Stimulated activated CD4-positive, alpha-beta T cell treated with anti-CD3 and anti-CD28 coated beads, Interleukin-2, amount 100 ng/mL, for 4 hours (primary cell): ENCODE measurements at regions not wholly inside any gene's neighbourhood (a gene's known extent, or its start where the extent isn't known, plus 50 kb on each side); places are given as distances from the start of the nearest gene placed in this dataset.

Experiments
- DNase-seq: peaks from one replicate; pipeline ENCODE4 v3.0.0-alpha.2; 2020; ENCODE audit warnings: low read depth

DNA sequence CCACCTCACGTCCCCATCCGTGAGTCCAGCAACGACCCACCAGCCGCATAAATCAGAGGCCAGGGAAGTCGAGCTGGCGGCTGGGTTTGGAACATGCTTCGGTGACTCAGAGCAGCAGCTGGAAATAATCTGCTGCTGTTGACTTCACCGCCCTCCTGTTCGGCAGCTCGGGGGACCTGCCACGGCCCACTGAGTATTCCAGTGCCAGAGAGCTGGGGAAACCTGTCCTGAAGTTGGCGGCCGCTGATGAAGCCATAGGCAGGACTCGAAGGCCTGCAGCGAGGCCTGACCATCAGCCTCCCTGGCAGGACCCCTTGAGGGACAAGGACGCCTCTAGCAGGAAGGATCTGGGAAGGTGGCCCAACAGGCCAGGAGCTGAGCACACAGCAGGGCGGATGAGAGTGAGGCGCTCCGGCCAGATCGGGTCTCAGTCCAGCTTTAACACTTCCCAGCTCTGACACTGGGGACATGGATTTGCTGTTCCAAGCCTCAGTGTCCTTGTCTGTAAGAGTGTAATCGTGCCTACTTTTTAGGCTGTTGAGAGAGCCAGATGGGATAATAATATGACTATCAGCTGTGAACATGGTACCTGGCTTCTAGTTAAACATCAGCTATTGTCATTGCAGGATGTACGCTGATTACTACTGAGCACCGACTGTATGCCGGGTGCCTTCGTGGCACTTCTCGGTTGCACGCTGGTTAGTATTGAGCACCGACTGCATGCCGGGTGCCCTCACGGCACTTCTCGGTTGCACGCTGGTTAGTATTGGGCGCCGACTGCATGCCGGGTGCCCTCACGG, 50.4 kb upstream of the CIBAR2 start:
- no peak for DNase-seq

DNA sequence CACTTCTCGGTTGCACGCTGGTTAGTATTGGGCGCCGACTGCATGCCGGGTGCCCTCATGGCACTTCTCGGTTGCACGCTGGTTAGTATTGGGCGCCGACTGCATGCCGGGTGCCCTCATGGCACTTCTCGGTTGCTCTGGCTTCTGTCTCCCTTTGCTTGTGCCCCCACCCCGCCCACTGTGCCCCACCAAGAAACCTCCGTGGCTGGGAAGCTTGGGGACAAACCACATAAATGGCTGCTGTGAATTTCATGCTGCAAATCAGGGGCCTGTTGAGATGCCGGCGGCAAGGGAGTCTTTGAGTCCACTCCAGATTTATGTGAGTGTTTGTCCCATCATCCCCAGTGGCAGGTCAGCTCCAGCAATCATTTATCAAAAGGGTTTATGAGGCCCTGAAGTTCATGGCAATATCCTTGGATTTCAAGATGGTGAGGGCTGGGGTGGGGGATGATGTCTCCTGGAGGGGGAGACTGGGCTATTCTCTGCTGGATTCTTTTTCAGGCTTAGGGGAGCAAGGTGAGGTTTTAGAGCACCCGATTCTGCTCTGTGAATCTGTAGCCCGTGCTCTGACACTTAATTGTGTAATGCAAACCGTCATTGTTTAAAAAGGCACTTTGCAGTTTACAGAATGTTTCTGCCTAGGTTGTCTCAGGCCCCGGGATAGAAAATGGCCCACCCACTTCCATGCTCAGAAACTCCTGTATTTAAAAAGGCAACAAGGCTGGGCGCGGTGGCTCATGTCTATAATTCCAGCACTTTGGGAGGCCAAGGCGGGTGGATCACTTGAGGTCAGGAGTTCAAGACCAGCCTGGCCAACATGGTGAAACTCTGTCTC, 51.2 kb upstream of the CIBAR2 start:
- no peak for DNase-seq

DNA sequence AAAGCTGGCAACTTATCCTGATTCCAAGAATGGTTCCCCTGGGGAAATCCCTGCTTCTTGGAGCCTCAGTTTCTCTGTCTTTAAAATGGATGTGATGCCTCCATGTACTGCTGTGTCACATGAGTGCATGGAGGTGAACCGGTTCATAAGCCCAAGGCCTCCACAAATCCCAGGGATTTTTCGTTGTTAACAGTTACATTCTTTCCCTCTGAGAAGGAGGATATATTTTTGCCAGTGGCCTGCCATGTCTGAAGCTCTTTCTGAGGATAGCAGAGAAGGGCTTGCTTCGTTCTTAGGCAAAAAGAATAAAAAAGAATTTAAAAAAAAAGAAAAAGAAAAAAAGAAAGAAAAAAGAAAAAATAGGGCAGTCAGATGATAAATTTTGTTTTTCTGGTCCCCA, 52.2 kb upstream of the CIBAR2 start:
- no peak for DNase-seq

DNA sequence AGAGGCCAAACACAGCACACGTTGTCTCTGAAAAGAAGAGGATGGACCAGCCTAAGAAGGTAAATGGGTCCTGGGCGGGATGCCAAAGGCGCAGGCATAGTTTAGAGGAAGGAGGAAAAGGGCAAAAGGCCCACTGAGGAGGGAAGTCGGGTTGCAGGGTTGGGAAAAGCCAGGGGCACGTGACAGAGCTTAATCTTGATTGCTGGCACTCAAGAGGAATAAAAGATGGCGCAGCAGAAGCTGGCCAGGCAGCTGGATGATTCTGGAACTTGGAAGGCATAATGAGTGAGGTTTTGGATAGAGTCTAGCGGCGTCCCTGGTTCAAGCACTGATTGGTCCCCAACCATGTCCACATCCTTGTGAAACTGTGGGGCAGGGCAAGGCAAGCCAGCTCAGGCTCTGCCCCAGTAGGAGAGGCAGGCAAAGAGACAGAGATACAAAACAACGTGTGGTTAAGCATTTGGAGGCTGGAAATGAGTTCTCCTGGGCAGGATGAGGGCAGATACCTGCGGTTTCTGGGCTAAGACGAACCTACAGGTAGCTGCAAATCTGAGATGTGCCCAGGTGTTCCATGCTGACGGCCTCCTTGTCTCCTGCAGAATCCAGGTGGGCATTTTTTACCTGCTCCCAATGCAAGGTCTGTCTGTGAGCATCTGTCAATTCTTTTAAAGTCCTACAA, 52.7 kb upstream of the CIBAR2 start:
- DNase-seq = no peak

DNA sequence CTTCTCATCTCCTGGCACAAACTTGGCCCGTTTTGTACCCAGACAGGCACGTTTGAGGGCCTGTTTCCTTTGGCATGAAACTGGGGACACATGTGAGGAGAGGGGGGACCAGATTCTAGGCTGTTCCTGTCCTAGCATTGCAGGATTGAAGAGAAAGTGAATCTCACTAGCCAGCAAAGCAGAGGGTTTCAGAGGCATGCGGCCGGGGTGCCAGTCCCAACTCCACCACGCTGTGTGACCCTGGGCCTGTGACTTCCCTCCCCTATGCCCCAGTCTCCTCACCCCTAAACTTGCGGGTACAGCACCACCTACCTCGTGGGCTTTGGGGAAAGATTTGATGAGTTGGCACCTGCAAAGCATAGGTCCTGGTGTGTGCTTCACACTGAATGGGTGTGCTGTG, 53.5 kb upstream of the CIBAR2 start:
- DNase-seq = no peak

DNA sequence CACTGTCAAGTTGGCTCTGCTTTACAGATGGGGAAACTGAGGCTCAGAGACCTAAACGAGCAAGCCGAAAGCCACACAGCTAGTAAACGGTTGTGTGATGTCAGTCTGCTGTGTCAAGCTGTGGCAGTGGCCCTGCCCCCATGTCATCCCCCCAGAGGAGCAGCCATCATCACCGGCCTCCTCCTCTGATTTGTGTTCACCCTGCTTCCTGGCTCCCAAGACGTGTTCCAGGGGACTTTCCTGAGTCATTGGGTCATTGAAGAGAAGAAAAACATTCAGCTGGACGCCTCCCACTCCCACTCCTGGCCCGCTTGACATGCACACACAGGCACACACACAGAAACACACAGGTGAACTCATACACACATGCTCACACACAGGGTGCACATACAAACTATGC, 54.0 kb upstream of the CIBAR2 start:
- DNase-seq = no peak

DNA sequence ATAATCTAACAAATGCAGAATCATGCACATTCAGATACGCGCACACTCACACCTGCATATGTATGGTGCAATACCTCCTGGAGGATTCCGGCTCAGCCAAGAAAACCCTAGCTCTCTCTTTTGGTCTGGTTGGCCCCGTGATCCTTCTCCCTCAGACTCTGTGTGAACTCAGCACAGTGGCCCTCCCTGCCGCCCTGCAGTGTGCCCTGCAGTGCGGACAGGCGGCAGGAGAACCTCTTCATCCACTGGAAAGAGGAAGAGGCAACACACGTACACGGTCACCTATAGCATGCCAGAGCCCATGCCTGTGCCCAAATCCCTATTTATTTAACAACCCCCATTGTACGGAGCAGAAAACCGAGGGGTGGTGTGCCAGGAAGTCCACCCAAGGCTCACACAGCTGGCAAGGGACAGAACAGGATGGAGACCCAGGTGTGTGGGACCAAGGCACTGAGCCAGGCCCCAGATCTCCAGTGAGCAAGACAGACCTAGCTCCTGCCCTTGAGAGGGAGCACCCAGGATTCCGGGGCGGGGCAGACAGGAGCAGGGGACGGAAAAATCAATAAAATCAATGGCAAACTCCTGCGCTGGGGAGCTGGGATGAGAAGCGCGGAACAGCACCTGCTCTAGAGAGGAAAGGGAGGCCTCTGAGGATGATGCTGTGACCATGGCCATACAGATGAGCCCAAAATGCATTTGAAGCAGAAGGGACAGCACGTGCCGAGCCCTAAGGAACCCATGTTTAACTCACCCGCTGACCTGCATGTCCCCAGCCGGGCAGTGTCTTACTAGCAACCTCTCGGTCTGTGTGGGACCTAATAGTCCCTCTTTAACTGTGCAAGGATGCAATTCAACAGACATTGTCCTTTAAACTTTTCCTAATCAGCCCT, 54.7 kb upstream of the CIBAR2 start:
- no peak for DNase-seq

DNA sequence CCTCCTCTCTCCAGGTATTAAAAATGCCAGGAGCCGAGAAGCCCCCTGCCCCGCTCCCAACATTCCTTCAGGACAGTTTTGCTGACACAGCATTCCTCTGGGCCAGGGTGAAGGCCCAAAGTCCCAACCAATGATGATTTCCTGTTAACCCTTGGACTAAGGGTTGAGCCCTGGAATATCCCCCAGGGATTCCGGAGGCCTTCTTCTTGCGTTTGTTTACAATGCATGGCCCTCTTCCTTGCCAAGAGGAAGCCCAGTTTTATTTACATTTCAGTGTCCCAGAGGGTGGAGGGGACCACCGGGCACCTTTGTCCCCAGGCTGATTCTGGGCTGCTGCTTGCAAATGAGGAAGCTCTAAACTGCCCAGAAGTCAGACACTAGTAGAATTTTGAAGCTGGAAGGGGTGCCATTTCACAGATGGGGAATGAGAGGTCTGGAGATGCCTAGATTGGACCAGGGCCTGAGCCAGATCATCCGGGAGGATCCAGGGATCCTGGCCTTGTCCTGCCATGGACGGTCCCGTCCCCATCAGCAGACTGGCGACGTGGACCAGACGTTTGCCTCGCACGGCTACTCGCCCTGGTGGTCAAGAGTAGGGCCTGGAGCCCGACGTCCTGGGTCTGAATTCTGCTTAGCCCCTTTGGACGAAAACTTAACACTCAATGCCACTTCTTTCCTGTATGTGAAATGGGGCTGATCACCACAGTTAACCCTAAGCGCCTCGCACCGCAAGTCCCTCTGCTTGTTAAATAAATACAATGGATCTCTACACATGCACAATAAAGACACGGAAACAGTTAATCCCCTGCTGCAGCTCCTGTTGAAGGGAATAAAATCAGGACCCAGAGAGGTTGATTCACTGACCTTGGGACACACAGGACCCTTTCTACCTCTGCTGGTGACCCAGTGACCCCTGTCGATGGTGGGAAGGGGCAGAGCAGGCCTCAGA, 55.6 kb upstream of the CIBAR2 start:
- no peak for DNase-seq

DNA sequence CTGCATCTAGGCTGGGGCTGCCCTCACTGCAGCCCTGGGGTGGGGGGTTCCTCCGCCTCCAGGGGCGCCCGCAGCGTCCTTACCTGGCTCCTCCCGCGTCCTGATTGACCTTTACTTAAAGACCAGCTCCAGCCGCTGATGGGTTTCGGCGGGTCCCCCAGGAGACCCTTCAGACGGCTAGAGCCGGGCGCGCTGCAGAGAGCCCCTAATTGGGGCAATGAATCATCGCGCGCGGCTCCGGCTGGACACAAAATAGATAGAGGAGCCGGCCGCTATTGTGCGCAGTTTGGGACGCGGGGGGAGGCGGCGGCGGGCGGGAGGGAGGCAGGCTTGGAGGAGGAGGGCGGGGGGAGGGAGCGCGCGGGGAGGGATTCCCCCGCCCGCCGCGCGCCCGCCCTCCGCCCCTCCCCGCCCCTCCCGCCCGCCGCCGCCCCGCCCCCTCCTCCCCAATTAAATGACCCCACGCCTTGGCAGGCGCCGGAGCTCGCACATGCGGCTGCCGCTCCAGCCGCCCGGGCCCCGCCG, 56.5 kb upstream of the CIBAR2 start:
- no peak for DNase-seq

DNA sequence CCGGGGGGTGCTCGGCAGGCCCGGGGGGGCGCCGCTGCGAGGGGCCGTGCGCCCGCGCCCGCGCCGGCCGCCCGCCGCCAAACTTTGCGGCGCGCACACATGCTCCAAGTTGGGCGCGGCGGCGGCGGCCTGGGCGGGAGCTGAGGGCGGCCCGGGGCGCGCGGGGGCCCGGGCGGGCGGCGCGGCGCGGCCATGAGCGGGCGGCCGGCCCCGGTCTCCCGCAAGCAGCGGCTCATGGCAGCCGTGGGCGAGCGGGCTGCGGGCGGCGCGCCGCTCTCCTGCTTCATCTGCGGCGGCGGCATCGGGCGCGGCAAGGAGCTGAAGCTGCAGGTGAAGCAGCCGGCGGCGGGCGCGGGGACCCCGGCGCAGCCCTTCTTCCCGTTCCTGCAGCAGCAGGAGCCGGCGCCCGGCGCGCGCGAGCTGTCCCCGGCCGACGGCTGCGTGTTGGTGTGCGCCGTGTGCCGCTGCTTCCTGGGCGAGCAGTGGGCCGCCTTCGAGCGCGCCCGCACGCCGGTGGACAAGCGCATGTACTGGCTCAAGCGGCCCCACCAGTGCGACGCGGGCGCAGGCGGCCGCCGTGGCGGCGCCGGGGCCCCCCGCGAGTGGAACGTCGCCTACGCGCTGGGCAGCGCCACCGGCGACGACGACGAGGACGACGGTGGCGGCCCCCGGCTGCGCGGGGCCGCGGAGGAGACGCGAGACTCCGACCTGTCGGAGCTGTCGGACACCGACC, 57.2 kb upstream of the CIBAR2 start:
- no peak for DNase-seq

DNA sequence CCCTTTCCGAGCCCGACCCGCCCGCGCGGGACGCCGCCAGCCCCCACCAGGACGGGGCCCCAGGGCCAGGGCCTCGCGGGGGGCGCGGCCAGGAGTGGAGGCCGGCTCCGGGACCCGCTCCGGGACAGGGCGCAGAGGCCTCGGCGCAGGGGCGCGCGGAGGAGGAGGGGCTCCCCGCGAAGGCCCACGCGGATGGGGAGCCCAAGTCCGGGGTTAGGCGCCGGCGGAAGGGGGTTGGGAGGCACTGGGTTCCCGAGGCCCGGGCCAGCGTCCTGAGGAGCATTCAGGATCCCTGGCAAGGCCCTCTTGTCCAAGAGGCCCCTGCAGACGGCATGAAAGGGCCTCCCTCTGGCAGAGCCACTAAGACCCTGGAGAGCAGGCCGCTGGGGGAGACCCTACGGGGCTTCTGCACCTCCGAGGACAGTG, 57.8 kb upstream of the CIBAR2 start:
- no peak for DNase-seq

DNA sequence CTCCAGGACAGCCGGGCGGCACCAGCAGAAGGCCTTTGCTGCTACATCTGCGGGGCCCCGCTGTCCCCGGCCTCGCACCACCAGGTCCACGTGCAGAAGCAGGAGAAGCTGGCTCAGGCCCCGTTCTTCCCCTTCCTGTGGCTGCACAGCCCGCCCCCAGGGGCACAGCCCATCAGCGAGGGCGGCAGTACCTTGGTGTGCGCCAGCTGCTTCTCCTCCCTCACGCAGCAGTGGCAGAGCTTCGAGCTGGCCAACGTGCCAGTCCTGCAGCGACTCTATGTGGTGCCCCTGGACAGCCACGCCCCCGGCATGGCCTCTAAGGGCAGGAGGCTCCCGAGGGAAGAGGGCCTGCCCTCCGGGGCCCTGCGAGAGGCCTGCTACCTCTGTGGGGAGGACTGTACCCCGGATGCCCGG, 58.3 kb upstream of the CIBAR2 start:
- DNase-seq = no peak

DNA sequence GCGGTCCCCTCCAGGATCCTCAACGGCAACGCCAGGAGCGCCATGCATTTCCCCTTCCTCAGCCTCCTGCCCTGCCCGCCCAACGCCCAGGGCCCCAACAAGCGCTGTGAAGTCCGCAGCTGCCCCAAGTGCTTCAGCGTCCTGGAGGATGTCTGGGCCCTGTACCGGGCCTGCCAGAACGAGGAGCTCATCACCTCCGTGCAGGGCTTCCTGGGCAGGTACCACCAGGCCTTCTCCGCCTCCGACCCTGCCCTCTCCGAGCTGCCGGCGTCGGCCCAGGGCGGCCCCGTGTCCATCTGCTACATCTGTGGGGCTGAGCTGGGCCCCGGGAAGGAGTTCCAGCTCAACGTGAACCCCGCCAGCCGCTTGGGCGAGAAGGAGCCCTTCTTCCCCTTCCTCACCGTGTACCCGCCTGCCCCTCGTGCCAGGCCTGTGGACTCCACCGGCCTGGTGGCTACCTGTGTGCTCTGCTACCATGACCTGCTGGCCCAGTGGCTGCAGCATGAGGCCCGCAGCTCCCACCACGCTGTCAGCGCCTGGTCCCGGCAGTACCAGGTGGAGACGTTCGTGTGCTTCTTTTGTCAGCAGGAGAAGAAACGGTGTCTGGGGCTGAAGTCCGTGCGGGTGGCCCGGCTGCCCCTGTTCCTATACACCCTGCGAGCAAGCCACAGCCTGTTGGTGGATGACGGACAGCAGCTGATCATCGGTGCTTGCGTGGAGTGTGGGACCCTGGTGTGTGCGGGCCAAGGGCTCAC, 58.9 kb upstream of the CIBAR2 start:
- DNase-seq = no peak

DNA sequence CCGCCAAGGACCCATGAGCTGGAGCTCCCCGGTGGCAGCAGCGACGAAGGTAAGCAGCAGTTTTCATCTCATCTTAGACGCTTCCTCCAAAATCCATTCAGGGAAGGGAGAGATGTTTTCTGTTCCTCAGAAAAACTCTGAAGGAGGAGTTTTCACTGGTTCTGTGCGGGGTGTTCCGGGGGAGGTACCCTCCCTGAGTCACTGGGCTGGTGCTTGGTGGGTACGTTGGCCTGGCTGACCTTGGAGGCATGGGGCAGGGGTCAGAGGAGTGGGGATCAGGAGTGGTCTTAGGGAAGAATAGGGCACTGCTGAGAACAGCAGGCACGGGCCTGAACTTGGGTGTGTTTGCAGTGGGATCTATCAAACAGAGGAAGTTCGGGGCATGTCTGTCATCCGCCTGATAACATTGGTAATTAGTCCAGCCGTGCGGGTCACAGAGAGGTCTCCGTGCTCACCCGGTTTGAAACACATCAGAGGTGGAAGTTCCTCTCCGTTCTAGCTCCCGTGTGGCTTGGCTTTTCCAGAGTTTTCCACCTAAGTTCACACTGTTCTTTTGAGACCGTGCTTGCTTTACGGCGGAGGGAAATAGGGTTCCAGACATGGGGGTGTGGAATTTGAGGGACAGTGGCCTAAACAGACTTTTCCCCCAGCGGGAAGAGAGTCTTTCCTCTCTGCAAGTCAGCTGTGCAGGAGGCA, 59.6 kb upstream of the CIBAR2 start:
- DNase-seq = no peak

DNA sequence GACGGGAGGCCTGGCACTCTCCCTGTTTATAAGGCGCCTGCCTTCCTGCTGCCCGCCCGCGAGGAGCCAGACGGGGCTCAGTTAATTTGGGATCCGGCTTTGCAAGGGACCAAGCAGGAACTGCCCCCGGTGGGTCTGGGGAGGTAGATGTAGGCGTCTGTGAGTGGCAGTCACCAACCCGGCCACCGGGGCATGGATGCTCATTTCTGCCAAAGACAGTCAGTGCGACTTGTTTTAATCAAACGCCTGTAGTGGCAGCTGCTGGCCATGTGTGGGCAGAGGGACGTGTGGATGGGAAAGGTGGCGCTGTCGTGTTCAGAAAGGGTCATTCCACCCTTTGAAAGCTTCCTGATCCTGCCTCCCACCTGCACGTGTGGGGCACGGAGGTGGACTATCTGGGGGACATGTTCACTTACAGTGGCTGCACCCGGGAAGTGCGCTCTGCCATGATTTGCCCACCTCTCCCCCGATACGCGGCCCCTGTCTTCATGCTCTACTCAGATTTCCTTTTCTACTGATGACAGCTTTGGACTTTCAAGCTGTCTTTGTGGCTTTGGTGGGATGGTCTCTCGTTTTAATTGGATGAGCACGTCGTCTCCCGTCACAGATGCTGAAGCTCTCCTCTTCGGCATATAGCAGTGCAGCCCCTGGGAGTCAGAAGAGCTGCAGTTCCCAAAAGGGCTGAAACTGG, 60.3 kb upstream of the CIBAR2 start:
- no peak for DNase-seq

DNA sequence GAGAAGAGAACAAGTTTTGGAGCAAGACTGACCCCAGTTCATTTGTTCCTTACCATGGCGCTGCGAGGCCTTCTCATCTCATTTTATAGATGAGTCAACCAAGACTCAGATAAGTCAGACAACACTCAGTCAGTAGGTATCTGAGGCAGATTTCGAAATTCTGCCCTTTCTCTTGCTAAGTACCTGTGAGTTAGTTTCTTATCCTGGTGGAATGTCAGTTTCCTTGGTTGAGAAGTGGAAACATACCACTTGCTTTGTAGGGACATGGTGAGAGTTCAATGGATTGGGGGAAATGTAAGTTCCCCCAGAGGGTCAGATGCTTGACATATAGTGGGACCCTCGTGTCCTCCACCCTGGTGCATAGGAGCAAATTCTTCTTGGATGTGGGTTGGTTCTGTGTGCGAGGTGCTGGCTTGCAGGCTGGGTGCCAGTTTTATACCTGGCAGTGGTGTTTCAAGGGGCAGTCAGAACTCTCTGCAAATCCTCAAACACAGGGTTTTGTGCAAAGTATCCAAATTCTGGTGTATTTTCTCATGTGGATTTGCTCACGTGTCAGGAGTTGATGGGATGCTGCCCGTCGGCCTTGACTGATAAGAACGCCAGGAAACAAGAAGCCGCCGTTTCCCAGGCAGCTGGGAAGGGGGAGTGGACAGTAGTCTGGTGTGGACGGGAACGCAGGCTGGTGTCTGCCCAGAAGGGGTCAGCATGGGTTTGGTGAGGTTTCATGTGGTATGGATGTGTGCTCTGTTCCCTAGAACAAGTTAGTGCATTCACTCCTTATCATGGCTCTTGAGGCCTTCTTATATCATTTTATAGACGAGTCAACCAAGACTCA, 61.1 kb upstream of the CIBAR2 start:
- no peak for DNase-seq
